SU-DHL-6 (cell line): ENCODE measurements at regions not wholly inside any gene's neighbourhood (a gene's known extent, or its start where the extent isn't known, plus 50 kb on each side); places are given as distances from the start of the nearest gene placed in this dataset.

ENCODE experiments used
- H2AFZ ChIP-seq: fragments of 200-600 bp; sonication (generic); 2 replicates; pipeline ENCODE4 v1.6.1; 2014; ENCODE audit warnings: low read depth, mild to moderate bottlenecking, moderate library complexity, mixed read lengths, antibody characterized with exemption, low read length; ENCODE audit not compliant: severe bottlenecking
- H3F3A ChIP-seq: fragments of 200-600 bp; shearing (Covaris generic); 2 replicates; pipeline ENCODE4 v1.6.0; 2016; ENCODE audit warnings: antibody characterized with exemption, mild to moderate bottlenecking; ENCODE audit not compliant: insufficient read depth
- H3K27ac ChIP-seq: fragments of 200-600 bp; sonication (generic); 2 replicates; pipeline ENCODE4 v1.5.1; 2016; ENCODE audit warnings: low read depth, mild to moderate bottlenecking, low read length, moderate library complexity, mixed read lengths
- H3K27me3 ChIP-seq: fragments of 200-600 bp; sonication (generic), shearing (Covaris generic); 2 replicates; pipeline ENCODE4 v1.6.0; 2014; ENCODE audit warnings: mild to moderate bottlenecking, low read length
- H3K36me3 ChIP-seq: fragments of 200-600 bp; sonication (generic); 2 replicates; pipeline ENCODE4 v1.6.1; 2014; ENCODE audit warnings: mild to moderate bottlenecking, low read length, mixed read lengths
- H3K4me2 ChIP-seq: fragments of 300-600, 200-600 bp; shearing (Covaris generic), sonication (generic); 2 replicates; pipeline ENCODE4 v1.6.0; 2014; ENCODE audit warnings: low read length, low read depth, mild to moderate bottlenecking; ENCODE audit not compliant: poor library complexity, severe bottlenecking
- H3K4me3 ChIP-seq: fragments of 200-600 bp; sonication (generic); 2 replicates; pipeline ENCODE4 v1.5.1; 2014; ENCODE audit warnings: antibody characterized with exemption, low read length, mild to moderate bottlenecking, mixed read lengths; ENCODE audit not compliant: insufficient read depth, poor library complexity, severe bottlenecking
- H3K79me2 ChIP-seq: fragments of 200-600 bp; sonication (generic); 2 replicates; pipeline ENCODE4 v1.6.1; 2014; ENCODE audit warnings: mild to moderate bottlenecking, low read length, moderate library complexity; ENCODE audit not compliant: insufficient read depth
- H3K9ac ChIP-seq: fragments of 200-600 bp; sonication (generic); 2 replicates; pipeline ENCODE4 v1.7.0; 2014; ENCODE audit warnings: mild to moderate bottlenecking, low read length
- H3K9me2 ChIP-seq: fragments of 200-600 bp; sonication (generic); replicated peaks from 2 replicates; pipeline ENCODE4 v1.6.1; 2014; ENCODE audit warnings: low read length; ENCODE audit not compliant: insufficient read depth
- H3K9me3 ChIP-seq: fragments of 200-600 bp; sonication (generic); 2 replicates; pipeline ENCODE4 v1.6.1; 2014; ENCODE audit warnings: low read length, mixed read lengths; ENCODE audit not compliant: insufficient read depth
- H4K20me1 ChIP-seq: fragments of 200-600 bp; sonication (generic); 2 replicates; pipeline ENCODE4 v1.6.1; 2014; ENCODE audit warnings: low read depth, mild to moderate bottlenecking, antibody characterized with exemption, low read length, moderate library complexity, mixed read lengths
- CTCF ChIP-seq: fragments of 200-600 bp; sonication (generic); IDR thresholded peaks from one replicate; pipeline ENCODE4 v1.5.1; 2017; ENCODE audit warnings: antibody characterized with exemption, mild to moderate bottlenecking, low read length, moderate library complexity; ENCODE audit not compliant: insufficient read depth, poor library complexity, severe bottlenecking
- EZH2phosphoT487 ChIP-seq: fragments of 200-600 bp; sonication (generic), shearing (Covaris generic); conservative IDR thresholded peaks from 2 replicates; pipeline ENCODE4 v1.6.1; 2018; ENCODE audit warnings: mild to moderate bottlenecking, antibody characterized with exemption, low read length, moderate library complexity, mixed read lengths

- Histone ChIP-seq H3K27ac (no peak overlapping the region), H3K4me3 (no peak overlapping the region), H3K27me3 (no peaks in the 10 kb centered on the region), H3K9ac (no peak overlapping the region), H3K9me3 (no peaks in the 10 kb centered on the region), H3F3A (no peaks in the 10 kb centered on the region), H2AFZ (no peak overlapping the region), H3K9me2 (no peaks in the 10 kb centered on the region), H4K20me1 (no peaks in the 10 kb centered on the region), H3K4me2 (no peak overlapping the region), H3K79me2 (no peaks in the 10 kb centered on the region), H3K36me3 (no peaks in the 10 kb centered on the region)
- TF ChIP-seq CTCF = no peak
- no peak for TF ChIP-seq EZH2phosphoT487
Observed at GRCh38 chr3:31013090-31013489, 118.6 kb upstream of the GADL1 start.

GRCh38 chr3:31013843-31014242 lies 119.4 kb upstream of the GADL1 start:
- H3K27ac ChIP-seq = no peak overlapping the region
- H3F3A ChIP-seq = no peaks in the 10 kb centered on the region
- H3K79me2 ChIP-seq = no peaks in the 10 kb centered on the region
- H2AFZ ChIP-seq = no peak overlapping the region
- H3K9ac ChIP-seq = no peak overlapping the region
- TF ChIP-seq EZH2phosphoT487 (no peak), CTCF (no peak)
- H3K4me3 ChIP-seq = no peak overlapping the region
- H3K9me2 ChIP-seq = no peaks in the 10 kb centered on the region
- H3K9me3 ChIP-seq = no peaks in the 10 kb centered on the region
- H3K27me3 ChIP-seq = no peaks in the 10 kb centered on the region
- no peaks in the 10 kb centered on the region for H3K36me3 ChIP-seq
- H4K20me1 ChIP-seq = no peaks in the 10 kb centered on the region
- no peak overlapping the region for H3K4me2 ChIP-seq

GRCh38 chr3:31014317-31015040 lies 120.0 kb upstream of the GADL1 start:
- TF ChIP-seq EZH2phosphoT487 = no peak
- TF ChIP-seq CTCF = no peak

GRCh38 chr3:31016196-31016595 lies 121.7 kb upstream of the GADL1 start:
- Histone ChIP-seq H3K27me3 (no peaks in the 10 kb centered on the region), H3K27ac (no peak overlapping the region), H3K9me2 (no peaks in the 10 kb centered on the region), H4K20me1 (no peaks in the 10 kb centered on the region), H3K9me3 (no peaks in the 10 kb centered on the region), H3K79me2 (no peaks in the 10 kb centered on the region), H3K36me3 (no peaks in the 10 kb centered on the region), H3K4me2 (no peak overlapping the region), H3K9ac (no peak overlapping the region), H3F3A (no peaks in the 10 kb centered on the region), H2AFZ (no peak overlapping the region), H3K4me3 (no peak overlapping the region)
- TF ChIP-seq EZH2phosphoT487 = no peak
- TF ChIP-seq CTCF = no peak

More at GRCh38 chr3:31014317-31015040, 120.0 kb upstream of the GADL1 start:
- Histone ChIP-seq H3K9me3 (no peaks in the 10 kb centered on the region), H3K27ac (no peak overlapping the region), H3K36me3 (no peaks in the 10 kb centered on the region), H3K27me3 (no peaks in the 10 kb centered on the region), H2AFZ (no peak overlapping the region), H3K9me2 (no peaks in the 10 kb centered on the region), H3F3A (no peaks in the 10 kb centered on the region), H4K20me1 (no peaks in the 10 kb centered on the region), H3K4me3 (no peak overlapping the region), H3K4me2 (no peak overlapping the region), H3K79me2 (no peaks in the 10 kb centered on the region), H3K9ac (no peak overlapping the region)
